HG02588 (cell line): ENCODE measurements at regions not wholly inside any gene's neighbourhood (a gene's known extent, or its start where the extent isn't known, plus 50 kb on each side); places are given as distances from the start of the nearest gene placed in this dataset.

Experiments
- ATAC-seq: cut with Tn5 transposase; IDR thresholded peaks from one replicate; pipeline ENCODE4 v1.9.1; 2021; ENCODE audit warnings: mild to moderate bottlenecking, moderate library complexity; ENCODE audit not compliant: unreplicated experiment

DNA sequence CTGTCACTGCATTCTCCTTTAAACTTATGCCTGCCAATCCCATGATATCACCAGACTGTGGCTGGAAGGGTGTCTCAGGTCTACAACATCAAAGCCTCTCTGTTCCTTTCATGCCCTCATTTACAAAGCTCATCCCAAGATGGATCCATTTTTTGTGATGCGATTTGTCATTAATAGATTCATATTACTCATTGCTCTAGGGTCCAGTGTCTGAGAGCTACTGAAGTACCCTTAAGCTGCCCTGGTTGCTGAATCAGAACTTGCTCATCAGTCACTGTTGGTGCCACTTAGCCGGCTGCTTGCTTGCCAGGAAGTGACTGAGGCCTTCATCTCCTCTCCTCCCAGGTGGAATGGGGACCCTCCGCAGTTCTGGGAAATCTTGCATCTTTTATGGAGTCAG, 395.5 kb upstream of the BOD1L1 start:
- no peak for ATAC-seq

DNA sequence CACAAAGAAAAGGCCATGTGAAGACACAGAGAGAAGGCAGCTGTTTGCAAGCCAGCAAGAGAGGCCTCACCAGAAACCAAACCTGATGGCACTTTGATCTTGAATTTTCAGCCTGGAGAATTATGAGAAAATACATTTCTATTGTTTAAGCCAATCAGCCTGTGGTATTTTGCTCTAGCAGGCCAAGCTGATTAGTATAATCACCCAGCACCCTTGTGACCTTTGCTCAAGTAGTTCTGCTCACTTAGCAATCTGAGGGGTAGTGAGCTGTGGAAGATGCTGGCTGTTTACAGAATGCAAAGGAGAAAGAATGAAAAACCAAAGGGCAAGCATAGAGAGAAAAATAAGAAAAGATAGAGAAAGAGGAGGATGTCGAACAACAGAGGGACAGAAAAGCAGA, 396.4 kb upstream of the BOD1L1 start:
- ATAC-seq, result no peak

DNA sequence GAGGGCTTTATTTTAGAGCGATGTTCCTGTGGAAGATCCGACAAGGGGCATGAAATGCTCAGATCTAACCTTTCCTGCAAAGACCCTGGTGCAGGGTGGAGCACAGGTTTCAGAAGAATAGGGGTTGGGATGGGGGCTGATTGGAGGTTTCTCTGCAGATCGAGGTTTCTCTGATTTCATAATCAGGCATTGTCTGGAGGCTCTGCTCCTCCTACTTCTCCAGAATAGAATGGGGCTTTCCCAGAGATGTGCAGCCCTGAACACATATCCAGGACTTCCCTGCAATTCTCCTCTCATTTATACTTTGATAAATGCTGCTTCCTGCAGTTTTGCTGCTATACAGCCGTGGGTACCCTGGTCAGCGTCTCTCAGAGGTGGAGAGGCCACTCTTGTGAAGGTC, 397.6 kb upstream of the BOD1L1 start:
- ATAC-seq, result no peak

GRCh38 chr4:14025891-14026290, 398.4 kb upstream of the BOD1L1 start:
- no peak for ATAC-seq

- no peak for ATAC-seq
These were observed 401.3 kb upstream of the BOD1L1 start for GRCh38 chr4:14028862-14029261.

- no peak for ATAC-seq
These were observed 407.6 kb upstream of the BOD1L1 start for GRCh38 chr4:14035076-14035475.

GRCh38 chr4:14043203-14043602, 415.7 kb upstream of the BOD1L1 start:
- no peak for ATAC-seq

GRCh38 chr4:14046642-14047041, 419.1 kb upstream of the BOD1L1 start:
- no peak for ATAC-seq

- no peak for ATAC-seq
These were observed 420.3 kb upstream of the BOD1L1 start for GRCh38 chr4:14047840-14048239.

DNA sequence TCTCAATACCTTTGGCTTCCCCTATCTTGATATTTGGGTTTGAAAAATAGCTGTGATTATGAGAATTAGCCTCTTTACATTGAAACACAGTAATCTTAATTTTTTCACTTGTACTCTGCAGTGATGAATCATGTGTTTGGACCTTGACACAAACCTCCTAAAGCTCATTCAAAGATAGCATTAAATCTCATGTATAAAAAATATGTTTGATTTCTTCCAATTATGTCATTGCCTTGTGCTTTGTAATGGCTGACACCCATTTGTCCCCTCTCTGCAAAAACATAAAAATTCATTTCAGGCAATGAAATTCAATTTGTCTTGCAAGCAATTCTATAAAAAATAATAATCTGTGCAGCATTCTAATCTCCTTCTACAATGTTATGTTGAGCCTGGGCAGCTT, 422.4 kb upstream of the BOD1L1 start:
- ATAC-seq, result no peak

DNA sequence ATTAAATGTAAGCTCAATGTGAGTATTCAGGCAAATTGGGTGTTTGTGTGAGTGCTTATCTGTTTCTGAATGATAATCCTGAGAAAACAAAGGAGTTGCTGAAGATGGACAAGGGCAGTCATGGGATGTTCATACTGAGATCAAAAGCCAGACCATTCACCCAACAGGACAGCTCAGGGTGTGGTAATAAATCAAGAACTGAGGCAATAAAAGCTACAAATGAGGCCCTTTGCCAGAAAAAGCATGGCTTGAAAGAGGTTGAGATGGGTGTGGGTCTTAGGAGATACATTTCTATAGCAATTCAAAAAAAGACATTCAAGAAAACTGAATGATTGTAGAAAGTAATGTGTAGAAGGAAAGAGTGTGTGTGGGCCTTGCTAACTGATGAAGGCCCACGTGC, 425.8 kb upstream of the BOD1L1 start:
- no peak for ATAC-seq

DNA sequence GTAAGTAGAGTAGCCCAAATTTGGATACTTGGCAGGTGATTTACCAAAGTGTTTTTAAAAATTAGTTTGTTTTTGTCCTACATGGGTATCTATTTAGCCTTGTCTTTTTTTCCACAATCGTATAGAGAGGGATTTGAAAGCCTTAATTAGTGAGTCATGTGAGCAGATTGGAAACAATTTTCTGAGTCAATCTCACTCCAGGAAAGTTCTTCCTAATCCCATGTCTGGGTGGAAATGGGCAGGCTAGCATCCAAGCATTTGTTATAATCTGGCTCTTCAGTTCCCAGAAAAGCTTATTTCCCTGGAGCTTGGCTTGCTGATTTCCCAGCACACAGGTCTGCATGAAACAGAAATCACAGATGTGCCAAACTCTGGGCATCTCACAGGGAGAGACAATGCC, 426.9 kb upstream of the BOD1L1 start:
- ATAC-seq, result no peak

DNA sequence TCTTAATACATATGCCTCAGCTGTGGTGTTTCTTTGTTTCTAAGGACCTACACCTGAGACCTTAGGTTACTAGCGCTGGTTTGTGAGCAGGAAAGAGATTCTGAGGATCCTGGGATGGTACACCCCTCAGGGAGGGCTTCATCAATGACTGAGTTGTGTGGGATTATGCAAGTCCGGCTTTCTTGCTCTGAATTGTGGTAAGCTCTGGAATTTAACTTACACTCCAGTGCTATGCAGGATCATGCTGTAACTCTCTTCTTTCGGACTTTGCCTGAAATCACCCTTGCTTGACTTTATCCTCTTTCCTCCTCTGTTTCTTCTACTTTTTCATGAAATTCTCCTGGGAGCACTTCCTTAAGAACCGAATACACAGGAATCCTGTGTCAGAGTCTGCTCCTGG, 431.5 kb upstream of the BOD1L1 start:
- no peak for ATAC-seq

DNA sequence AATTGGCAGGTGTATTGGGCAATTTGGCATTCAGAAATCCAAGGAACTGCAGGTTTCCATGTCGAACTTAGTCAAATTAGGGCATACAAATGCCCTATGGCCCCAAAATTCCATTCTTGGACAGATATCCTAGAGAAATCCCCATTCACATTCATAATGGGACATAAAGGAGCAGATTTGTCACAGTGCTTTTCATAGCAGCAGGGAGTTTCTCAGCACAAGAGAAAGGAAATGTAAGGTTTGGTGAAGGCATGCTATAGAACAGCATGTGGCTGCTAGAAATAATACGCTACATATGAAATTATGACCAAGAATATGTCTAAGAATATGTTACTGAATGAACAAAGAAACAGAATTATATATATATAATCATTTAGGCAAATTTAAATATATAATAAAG, 437.5 kb upstream of the BOD1L1 start:
- no peak for ATAC-seq

GRCh38 chr4:14065406-14065805, 437.9 kb upstream of the BOD1L1 start:
- ATAC-seq, result no peak

GRCh38 chr4:14066979-14067378, 439.5 kb upstream of the BOD1L1 start:
- no peak for ATAC-seq

- ATAC-seq, result no peak
These were observed 442.4 kb upstream of the BOD1L1 start for GRCh38 chr4:14069886-14070285.

- no peak for ATAC-seq
These were observed 442.9 kb upstream of the BOD1L1 start for GRCh38 chr4:14070289-14070880.

GRCh38 chr4:14072506-14072905, 445.0 kb upstream of the BOD1L1 start:
- ATAC-seq, result no peak

- ATAC-seq, result no peak
These were observed 449.3 kb upstream of the BOD1L1 start for GRCh38 chr4:14076776-14077175.

DNA sequence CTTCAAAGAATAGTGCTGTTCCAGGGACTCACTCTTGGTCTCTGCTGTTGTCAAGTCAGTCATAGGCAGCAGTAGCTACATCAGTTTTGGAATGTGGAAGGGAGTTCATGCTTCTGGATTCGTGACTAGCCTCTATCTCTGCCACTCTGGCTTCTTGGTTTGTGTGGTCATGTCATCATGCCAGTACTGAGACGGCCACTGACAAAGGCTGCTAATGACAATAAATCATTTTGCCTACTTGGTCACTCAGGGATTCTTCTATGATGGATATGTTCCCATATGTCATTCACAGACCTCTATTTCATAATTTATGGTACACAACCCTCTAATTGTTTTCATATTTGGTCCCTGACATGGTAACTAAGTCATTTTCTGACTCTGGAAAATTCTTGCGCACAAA, 450.8 kb upstream of the BOD1L1 start:
- ATAC-seq, result no peak

- ATAC-seq, result no peak
These were observed 452.1 kb upstream of the BOD1L1 start for GRCh38 chr4:14079601-14080000.

DNA sequence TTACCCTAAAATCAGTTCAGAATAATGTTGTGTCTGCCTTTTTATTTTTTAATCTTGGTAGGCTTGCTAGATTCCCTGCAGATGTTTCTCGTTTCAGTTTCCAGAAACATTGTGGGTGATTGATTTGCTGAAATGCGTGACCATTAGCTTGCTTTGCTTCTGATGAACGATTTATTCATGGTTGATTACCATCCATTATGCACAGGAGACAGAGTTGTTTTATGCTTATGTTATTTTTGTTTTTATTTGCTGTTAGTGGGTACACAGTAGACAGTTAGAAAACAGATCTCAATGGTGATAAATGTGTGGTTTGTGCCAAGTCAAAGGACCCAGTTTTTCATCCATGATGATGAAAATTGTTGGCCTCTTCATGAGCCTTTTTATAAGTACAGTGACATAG, 455.6 kb upstream of the BOD1L1 start:
- no peak for ATAC-seq

- ATAC-seq, result no peak
These were observed 457.1 kb upstream of the BOD1L1 start for GRCh38 chr4:14084598-14084997.
